Germinal center (tissue), 1 donor: ENCODE measurements at regions not wholly inside any gene's neighbourhood (a gene's known extent, or its start where the extent isn't known, plus 50 kb on each side); places are given as distances from the start of the nearest gene placed in this dataset.

Experiments used
- DNase-seq: peaks from one replicate; pipeline ENCODE4 v3.0.0; 2012; ENCODE audit warnings: mixed read lengths, low spot score

GRCh38 chr9:130755377-130756007 is 61.9 kb downstream of the EXOSC2 start:
- no peak for DNase-seq

- no peak for DNase-seq
These were observed 62.5 kb downstream of the EXOSC2 start for GRCh38 chr9:130756037-130756436.

- DNase-seq, result no peak
These were observed 63.0 kb downstream of the EXOSC2 start for GRCh38 chr9:130756455-130757152.

- no peak for DNase-seq
These were observed 66.2 kb downstream of the EXOSC2 start for GRCh38 chr9:130759738-130760137.

GRCh38 chr9:130763331-130764171 is 70.0 kb downstream of the EXOSC2 start:
- no peak for DNase-seq

- DNase-seq, result no peak
These were observed 69.7 kb upstream of the ABL1 start for GRCh38 chr9:130765137-130766020.

- no peak for DNase-seq
These were observed 68.8 kb upstream of the ABL1 start for GRCh38 chr9:130766021-130766926.

GRCh38 chr9:130766927-130767307 is 68.1 kb upstream of the ABL1 start:
- DNase-seq, result no peak

GRCh38 chr9:130768265-130768664 is 66.8 kb upstream of the ABL1 start:
- no peak for DNase-seq

GRCh38 chr9:130768891-130769403 is 66.1 kb upstream of the ABL1 start:
- DNase-seq, result no peak

- no peak for DNase-seq
These were observed 65.0 kb upstream of the ABL1 start for GRCh38 chr9:130770093-130770492.

- DNase-seq, result peak; percentile 52
These were observed 64.2 kb upstream of the ABL1 start for GRCh38 chr9:130770679-130771442.

- no peak for DNase-seq
These were observed 62.9 kb upstream of the ABL1 start for GRCh38 chr9:130772185-130772584.

GRCh38 chr9:130774183-130774582 is 60.9 kb upstream of the ABL1 start:
- no peak for DNase-seq

- DNase-seq, result no peak
These were observed 59.6 kb upstream of the ABL1 start for GRCh38 chr9:130775336-130775991.

GRCh38 chr9:130779153-130779855 is 55.8 kb upstream of the ABL1 start:
- no peak for DNase-seq

GRCh38 chr9:130780415-130780814 is 54.6 kb upstream of the ABL1 start:
- DNase-seq, result no peak

- DNase-seq, result no peak
These were observed 54.1 kb upstream of the ABL1 start for GRCh38 chr9:130780865-130781504.
